Erythroblast (primary cell): ENCODE measurements at regions not wholly inside any gene's neighbourhood (a gene's known extent, or its start where the extent isn't known, plus 50 kb on each side); places are given as distances from the start of the nearest gene placed in this dataset.

Experiments
- GATA1 ChIP-seq: IDR thresholded peaks from 2 replicates; pipeline ENCODE4 v1.6.1; 2011; ENCODE audit warnings: low read depth, mild to moderate bottlenecking, control low read depth, low read length, moderate library complexity
- POLR2A ChIP-seq: IDR thresholded peaks from 2 replicates; pipeline ENCODE4 v1.6.1; 2011; ENCODE audit warnings: mild to moderate bottlenecking, low read length

- TF ChIP-seq POLR2A: no peak
- TF ChIP-seq GATA1: no peak
These were observed 1025.3 kb upstream of the NXPH2 start for GRCh38 chr2:139805441-139805840.
